HG03196 (cell line): ENCODE measurements at regions not wholly inside any gene's neighbourhood (a gene's known extent, or its start where the extent isn't known, plus 50 kb on each side); places are given as distances from the start of the nearest gene placed in this dataset.

Experiments
- ATAC-seq: cut with Tn5 transposase; IDR thresholded peaks from one replicate; pipeline ENCODE4 v1.9.1; 2021; ENCODE audit not compliant: unreplicated experiment

- no peak for ATAC-seq
Measured at GRCh38 chr5:20574576-20574975, 586.6 kb upstream of the CDH18 start.

- no peak for ATAC-seq
Measured at GRCh38 chr5:20572614-20573013, 584.6 kb upstream of the CDH18 start.

GRCh38 chr5:20570486-20570885, 582.5 kb upstream of the CDH18 start:
- no peak for ATAC-seq

GRCh38 chr5:20562544-20562943, 574.5 kb upstream of the CDH18 start:
- no peak for ATAC-seq

- no peak for ATAC-seq
Measured at GRCh38 chr5:20559845-20560244, 571.8 kb upstream of the CDH18 start.

GRCh38 chr5:20556115-20556763, 568.2 kb upstream of the CDH18 start:
- ATAC-seq, result no peak

GRCh38 chr5:20555034-20555433, 567.0 kb upstream of the CDH18 start:
- ATAC-seq, result no peak

GRCh38 chr5:20554001-20554400, 566.0 kb upstream of the CDH18 start:
- ATAC-seq, result no peak

GRCh38 chr5:20537911-20538703, 550.1 kb upstream of the CDH18 start:
- no peak for ATAC-seq

GRCh38 chr5:20536813-20537212, 548.8 kb upstream of the CDH18 start:
- no peak for ATAC-seq

- ATAC-seq, result no peak
Measured at GRCh38 chr5:20536341-20536740, 548.3 kb upstream of the CDH18 start.

- ATAC-seq, result no peak
Measured at GRCh38 chr5:20528471-20528870, 540.5 kb upstream of the CDH18 start.

GRCh38 chr5:20524991-20525529, 537.1 kb upstream of the CDH18 start:
- ATAC-seq, result no peak

- no peak for ATAC-seq
Measured at GRCh38 chr5:20522905-20523482, 535.0 kb upstream of the CDH18 start.

GRCh38 chr5:20515606-20516005, 527.6 kb upstream of the CDH18 start:
- ATAC-seq, result no peak

GRCh38 chr5:20514145-20514544, 526.1 kb upstream of the CDH18 start:
- ATAC-seq, result no peak

- ATAC-seq, result no peak
Measured at GRCh38 chr5:20500546-20500945, 512.5 kb upstream of the CDH18 start.

GRCh38 chr5:20498926-20499325, 510.9 kb upstream of the CDH18 start:
- ATAC-seq, result no peak

- no peak for ATAC-seq
Measured at GRCh38 chr5:20498102-20498501, 510.1 kb upstream of the CDH18 start.

- ATAC-seq, result no peak
Measured at GRCh38 chr5:20497356-20497755, 509.4 kb upstream of the CDH18 start.

- ATAC-seq, result no peak
Measured at GRCh38 chr5:20494706-20495105, 506.7 kb upstream of the CDH18 start.

- no peak for ATAC-seq
Measured at GRCh38 chr5:20486826-20487225, 498.8 kb upstream of the CDH18 start.
